IMR-90 (cell line): ENCODE measurements at regions not wholly inside any gene's neighbourhood (a gene's known extent, or its start where the extent isn't known, plus 50 kb on each side); places are given as distances from the start of the nearest gene placed in this dataset.

ENCODE experiments used
- ATAC-seq: fragments of 200-7000 bp; cut with Tn5 transposase; 2 replicates; pipeline ENCODE4 v1.9.1; 2020; ENCODE audit warnings: low read depth, mild to moderate bottlenecking, moderate library complexity
- BruUV-seq: library from RNA; stranded (reverse); fragments of 400-500 nt; replicated peaks from 2 replicates; lab custom pipeline; 2021; lab: Mats Ljungman, UMichigan
- CTCF ChIA-PET: fragments of 300-600 bp; formaldehyde crosslinking; extraction: SDS; loops from one replicate; lab custom pipeline; 2021; ENCODE audit warnings: antibody characterized with exemption; lab: Yijun Ruan, JAX
- POLR2A ChIA-PET: fragments of 300-600 bp; sonication (Branson Sonifier 250); formaldehyde crosslinking; loops from one replicate; lab custom pipeline; 2022; ENCODE audit warnings: antibody characterized with exemption; ENCODE audit not compliant: unreplicated experiment; lab: Charles Lee
- DNase-seq: peaks from one replicate; pipeline ENCODE4 v3.0.0; 2013
- H2AFZ ChIP-seq: replicated peaks from 2 replicates; pipeline ENCODE3; 2013; ENCODE audit warnings: low read length, mild to moderate bottlenecking; ENCODE audit not compliant: poor library complexity
- H2AK5ac ChIP-seq: 2 replicates; pipeline ENCODE4 v1.6.1; 2013; ENCODE audit warnings: low read depth, low read length, inconsistent platforms
- H2AK9ac ChIP-seq: replicated peaks from 2 replicates; pipeline ENCODE3; 2013; ENCODE audit warnings: mild to moderate bottlenecking, low read depth, low read length, moderate library complexity; ENCODE audit not compliant: poor library complexity
- H2BK120ac ChIP-seq: 2 replicates; pipeline ENCODE4 v1.6.1; 2013; ENCODE audit warnings: low read depth, low read length, inconsistent platforms
- H2BK15ac ChIP-seq: 3 replicates; pipeline ENCODE4 v1.6.1; 2013; ENCODE audit warnings: low read depth, low read length, inconsistent platforms
- H2BK20ac ChIP-seq: 2 replicates; pipeline ENCODE4 v1.6.1; 2013; ENCODE audit warnings: low read depth, mild to moderate bottlenecking, inconsistent platforms, low read length, moderate library complexity
- H2BK5ac ChIP-seq: 2 replicates; pipeline ENCODE4 v1.6.1; 2013; ENCODE audit warnings: mild to moderate bottlenecking, low read depth, low read length, inconsistent platforms; ENCODE audit not compliant: poor library complexity, severe bottlenecking
- H3K14ac ChIP-seq: replicated peaks from 2 replicates; pipeline ENCODE4 v1.6.1; 2013; ENCODE audit warnings: low read depth, low read length, inconsistent platforms
- H3K18ac ChIP-seq: 2 replicates; pipeline ENCODE4 v1.6.1; 2013; ENCODE audit warnings: low read depth, low read length, control low read depth
- H3K23ac ChIP-seq: 2 replicates; pipeline ENCODE4 v1.6.1; 2013; ENCODE audit warnings: low read depth, low read length, inconsistent platforms
- H3K27ac ChIP-seq: 2 replicates; pipeline ENCODE4 v1.5.1; 2013; ENCODE audit warnings: mild to moderate bottlenecking, control low read depth, low read length; ENCODE audit not compliant: insufficient read depth
- H3K27me3 ChIP-seq: 2 replicates; pipeline ENCODE4 v1.6.1; 2013; ENCODE audit warnings: low read length; ENCODE audit not compliant: control insufficient read depth, insufficient read depth
- H3K36me3 ChIP-seq: 2 replicates; pipeline ENCODE4 v1.6.1; 2013; ENCODE audit warnings: low read length, mixed read lengths; ENCODE audit not compliant: control insufficient read depth, insufficient read depth
- H3K4ac ChIP-seq: 2 replicates; pipeline ENCODE4 v1.6.1; 2013; ENCODE audit warnings: low read depth, low read length, inconsistent platforms
- H3K4me1 ChIP-seq: 2 replicates; pipeline ENCODE4 v1.6.1; 2013; ENCODE audit warnings: low read length, mixed read lengths; ENCODE audit not compliant: control insufficient read depth, insufficient read depth
- H3K4me2 ChIP-seq: 2 replicates; pipeline ENCODE4 v1.6.1; 2013; ENCODE audit warnings: low read depth, mild to moderate bottlenecking, control low read depth, low read length, moderate library complexity
- H3K4me3 ChIP-seq: 2 replicates; pipeline ENCODE4 v1.5.1; 2013; ENCODE audit warnings: low read depth, mild to moderate bottlenecking, control low read depth, low read length, moderate library complexity; ENCODE audit not compliant: insufficient read depth
- H3K56ac ChIP-seq: 2 replicates; pipeline ENCODE4 v1.6.1; 2013; ENCODE audit warnings: low read length, inconsistent platforms; ENCODE audit not compliant: insufficient read depth; ENCODE audit errors: extremely low read depth
- H3K79me1 ChIP-seq, 2 experiments: 2 replicates each; pipeline ENCODE4 v1.6.1; 2013; ENCODE audit warnings: low read length in 2 of 2, inconsistent platforms in 1 of 2, low read depth in 1 of 2
- H3K9ac ChIP-seq: 2 replicates; pipeline ENCODE4 v1.6.1; 2013; ENCODE audit warnings: low read depth, low read length, control low read depth
- H3K9me1 ChIP-seq: 2 replicates; pipeline ENCODE4 v1.6.1; 2013; ENCODE audit warnings: low read length, inconsistent platforms; ENCODE audit not compliant: insufficient read depth
- H3K9me3 ChIP-seq: 2 replicates; pipeline ENCODE4 v1.6.1; 2013; ENCODE audit warnings: low read length; ENCODE audit not compliant: control insufficient read depth, insufficient read depth
- H4K20me1 ChIP-seq: 2 replicates; pipeline ENCODE4 v1.6.1; 2013; ENCODE audit warnings: low read length, inconsistent platforms; ENCODE audit not compliant: insufficient read depth
- H4K5ac ChIP-seq: 2 replicates; pipeline ENCODE4 v1.6.1; 2013; ENCODE audit warnings: mild to moderate bottlenecking, low read depth, low read length, control low read depth
- H4K8ac ChIP-seq, 2 experiments: 2 replicates each; pipeline ENCODE4 v1.6.1; 2013; ENCODE audit warnings: low read depth in 2 of 2, low read length in 2 of 2, control low read depth in 1 of 2, inconsistent platforms in 1 of 2
- H4K91ac ChIP-seq: 2 replicates; pipeline ENCODE4 v1.6.1; 2013; ENCODE audit warnings: low read depth, low read length, inconsistent platforms; ENCODE audit not compliant: insufficient read depth
- CHD1 ChIP-seq: IDR thresholded peaks from 2 replicates; pipeline ENCODE4 v1.6.1; 2012; ENCODE audit warnings: low read depth, low read length, improper control_type of control experiment
- ELK1 ChIP-seq: fragments of 150-350 bp; IDR thresholded peaks from 2 replicates; pipeline ENCODE4 v1.6.1; 2016; ENCODE audit warnings: low read depth, mild to moderate bottlenecking, low read length, moderate library complexity, borderline replicate concordance
- WGBS, 2 experiments: methylation state at CpG; one replicate each; pipeline versions ENCODE4 v1.1.5 to v1.1.7; 2013; ENCODE audit warnings: missing lambda C conversion rate in 2 of 2; ENCODE audit not compliant: insufficient read length in 1 of 2; ENCODE audit errors: extremely low coverage in 2 of 2; 5-methylcytosine and 5-hydroxymethylcytosine counted together
- dilution Hi-C: fragments of 300-500 bp; cut with HindIII; formaldehyde crosslinking; loops from one replicate; pipeline ENCODE4 v1.14.3; 2018; ENCODE audit warnings: low sequenced_read_pairs; ENCODE audit not compliant: unreplicated experiment
- in situ Hi-C: fragments of 300-500 bp; cut with MboI; formaldehyde crosslinking; loops from 3 replicates; pipeline ENCODE4 v1.14.3; 2019; ENCODE audit warnings: low sequenced_read_pairs, inconsistent platforms, mixed read lengths
- intact Hi-C: fragments of 100-400 bp; cut with micrococcal nuclease; formaldehyde crosslinking; loops from 2 replicates; pipeline ENCODE4 v1.10.0; 2022

- DNase-seq (no peak), ATAC-seq (no peak)
- Histone ChIP-seq H2BK15ac (no peak overlapping the region), H3K23ac (no peak overlapping the region), H3K79me1 (no peaks in the 10 kb centered on the region), H3K4me3 (no peak overlapping the region), H4K20me1 (no peaks in the 10 kb centered on the region), H3K4me2 (no peak overlapping the region), H2AFZ (no peak overlapping the region), H3K14ac (no peak overlapping the region), H2AK5ac (no peak overlapping the region), H3K9ac (no peak overlapping the region), H4K91ac (no peak overlapping the region), H3K18ac (no peak overlapping the region), H3K4ac (no peak overlapping the region), H2BK5ac (no peak overlapping the region), H3K27ac (no peak overlapping the region), H4K8ac (no peak overlapping the region), H3K56ac (no peak overlapping the region), H3K27me3 (no peaks in the 10 kb centered on the region; the same call in 1 of the 2 replicates), H3K36me3 (no peaks in the 10 kb centered on the region), H3K9me1 (no peaks in the 10 kb centered on the region), H2AK9ac (no peak overlapping the region), H3K9me3 (peaks cover 2% of the 10 kb centered on the region; the same call in 1 of the 2 replicates), H4K5ac (no peak overlapping the region), H2BK20ac (no peak overlapping the region), H2BK120ac (no peak overlapping the region), H3K4me1 (no peaks in the 10 kb centered on the region)
- BruUV-seq, result no TSS peak
- dilution Hi-C loops, result no loop called here
- no CpG with 5 or more reads among the region's 2 CpGs for WGBS, 2 experiments
- ChIA-PET CTCF (no interaction called here), POLR2A (no interaction called here)
- intact Hi-C loops, result no loop called here
- TF ChIP-seq ELK1, result no peak
- TF ChIP-seq CHD1, result no peak
- in situ Hi-C loops, result no loop called here
These were observed 451.6 kb upstream of the CADM1 start for GRCh38 chr11:115955803-115956202.
